ENCODE measurements at regions not wholly inside any gene's neighbourhood (a gene's known extent, or its start where the extent isn't known, plus 50 kb on each side); places are given as distances from the start of the nearest gene placed in this dataset.

DNA sequence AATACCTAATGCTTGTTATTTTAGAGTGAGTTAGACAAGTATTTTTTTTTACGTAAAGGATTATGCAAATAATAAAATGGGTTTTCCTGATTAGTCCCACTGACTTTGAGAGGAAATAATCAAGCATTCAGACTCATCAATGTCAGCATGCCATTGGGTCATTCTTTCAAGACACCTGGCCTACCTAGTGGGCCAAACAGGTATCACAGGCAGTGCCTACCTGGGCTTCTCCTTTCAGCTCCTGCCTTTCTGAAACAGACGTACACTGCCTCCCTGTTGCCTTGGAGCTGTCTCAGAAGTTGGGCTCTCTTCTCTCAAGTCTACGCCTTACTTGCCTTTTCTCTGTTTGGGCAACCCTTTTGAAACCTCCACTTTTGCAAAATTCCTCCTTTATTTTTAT, 545.6 kb downstream of the SNAPC1 start:
- no peak for DNase-seq

DNA sequence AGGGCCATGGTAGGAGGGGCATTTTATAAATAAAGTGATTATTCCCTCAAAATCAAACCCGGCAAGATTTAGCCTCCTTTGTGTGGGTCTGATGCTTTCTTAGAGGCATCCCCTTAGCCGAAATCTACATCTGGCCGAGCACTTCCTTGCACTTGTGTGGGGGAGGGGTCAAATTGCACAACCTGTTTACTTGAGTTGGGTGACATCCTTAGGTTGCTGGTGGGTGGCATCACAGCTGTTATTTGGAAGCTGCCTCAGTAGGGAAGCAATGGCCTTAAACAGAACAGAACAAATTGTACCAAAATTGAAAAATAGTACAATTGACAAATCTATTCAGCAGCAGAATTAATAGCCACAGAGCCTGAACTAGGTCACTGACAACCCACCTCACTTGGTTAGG, 546.1 kb downstream of the SNAPC1 start:
- no peak for DNase-seq

DNA sequence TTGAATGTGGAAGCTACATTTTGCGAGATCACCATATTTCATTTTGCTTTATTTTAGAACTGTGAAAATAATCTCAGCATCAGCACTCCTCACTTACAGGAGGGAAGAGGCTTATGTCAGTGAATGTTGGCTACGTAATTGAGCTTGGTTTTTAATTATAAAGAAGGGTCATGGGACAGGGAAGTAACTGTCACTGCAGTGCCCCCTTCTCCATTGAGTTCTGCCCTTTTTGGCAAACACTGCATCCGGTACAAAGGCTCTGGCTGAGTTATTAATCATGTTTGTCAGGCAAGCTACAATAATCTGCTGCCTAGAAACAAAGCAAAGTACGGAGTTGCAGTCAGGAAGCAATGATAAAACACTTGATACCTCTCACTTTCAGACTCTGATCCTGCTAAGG, 546.7 kb downstream of the SNAPC1 start:
- DNase-seq: no peak

DNA sequence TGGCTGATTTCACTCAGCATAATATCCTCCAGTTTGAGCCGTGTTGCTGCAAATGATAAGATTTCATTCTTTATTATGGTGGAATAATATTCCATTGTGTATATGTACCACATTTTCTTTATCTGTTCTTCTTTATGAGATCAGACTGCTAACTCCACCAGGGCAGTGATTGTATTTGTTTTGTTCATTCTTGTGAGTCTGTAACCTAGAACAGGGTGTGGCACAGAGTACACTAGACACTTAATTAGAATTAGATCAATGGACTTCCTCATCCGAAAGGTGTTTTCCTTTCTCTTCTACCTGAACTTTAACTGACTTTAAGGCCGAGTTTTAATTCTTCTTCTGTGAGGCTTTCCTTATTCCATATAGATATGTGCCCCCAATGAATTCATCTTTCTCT, 551.0 kb downstream of the SNAPC1 start:
- no peak for DNase-seq

DNA sequence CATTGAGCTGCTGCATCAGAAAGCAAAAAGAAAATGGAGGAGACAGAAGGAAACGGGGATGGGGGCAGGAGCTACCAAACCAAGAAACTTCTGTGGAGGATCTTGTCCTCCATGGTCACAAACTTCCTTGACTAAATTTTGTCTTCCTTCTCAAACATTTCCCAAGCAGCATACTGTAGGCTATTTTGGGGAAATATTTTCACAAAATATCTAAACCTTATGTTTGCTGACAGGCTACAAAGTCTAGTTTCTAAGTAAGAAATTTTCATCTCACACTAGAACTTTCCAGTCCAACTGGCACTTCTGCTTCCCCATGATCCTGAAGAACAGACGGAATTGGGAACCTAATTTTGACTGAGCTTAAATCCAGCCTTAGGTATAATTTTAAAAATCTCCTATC, 552.0 kb downstream of the SNAPC1 start:
- no peak for DNase-seq

DNA sequence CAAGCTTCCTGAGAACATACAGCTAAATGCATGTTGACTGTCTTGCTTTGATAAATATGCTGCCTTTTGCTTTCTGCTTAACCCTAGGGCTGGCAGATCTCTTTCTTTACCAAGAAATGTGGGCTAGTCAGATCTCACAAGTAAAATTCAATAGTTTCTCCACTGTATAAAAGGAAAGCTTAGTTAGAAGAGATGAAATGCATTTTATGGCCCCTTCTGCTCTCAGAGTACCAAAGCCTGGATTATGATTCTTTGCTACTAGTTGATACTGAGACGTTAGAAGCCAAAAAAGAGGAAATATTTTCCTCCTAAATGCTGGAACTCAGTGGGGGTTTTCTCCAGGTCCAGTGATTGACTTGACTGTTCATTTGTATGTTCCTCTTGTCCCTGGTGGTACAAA, 552.7 kb downstream of the SNAPC1 start:
- no peak for DNase-seq

DNA sequence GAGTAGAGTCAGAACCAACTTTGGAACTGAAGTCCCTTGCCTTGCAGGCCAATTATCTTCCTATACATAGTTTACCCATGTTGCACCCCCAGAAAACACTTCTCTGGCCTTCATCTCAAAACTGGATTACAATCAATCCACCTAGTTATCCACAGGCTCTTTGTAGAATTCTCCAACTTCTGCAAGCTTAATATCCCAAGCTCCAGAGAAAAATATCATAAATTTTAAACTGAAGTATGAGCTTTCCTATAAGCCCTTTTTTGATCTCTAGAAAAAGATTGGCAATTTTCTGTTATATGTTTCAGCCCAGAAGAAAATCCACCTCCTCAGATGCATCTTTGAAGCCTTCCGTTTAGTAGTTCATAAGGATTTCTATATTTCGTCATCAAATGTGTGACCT, 553.4 kb downstream of the SNAPC1 start:
- DNase-seq: no peak

DNA sequence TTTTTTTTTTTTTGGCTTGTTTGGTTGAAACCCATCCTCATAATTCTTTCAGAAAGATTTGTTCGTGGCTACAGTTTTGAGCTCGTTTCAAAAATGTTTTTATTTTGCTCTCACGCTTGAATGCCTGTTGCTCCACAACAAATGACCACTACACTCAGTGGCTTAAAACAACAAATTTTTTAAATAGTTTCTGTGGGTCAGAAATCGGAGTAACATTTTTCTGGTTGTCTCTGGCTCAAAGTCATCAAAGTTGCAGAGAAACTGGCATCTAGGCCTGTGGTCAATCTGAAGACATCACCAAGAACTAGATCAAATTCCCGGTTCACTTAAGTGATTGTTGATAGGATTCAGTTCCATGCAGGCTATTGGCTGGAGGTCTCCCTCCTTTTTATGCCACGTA, 560.0 kb downstream of the SNAPC1 start:
- no peak for DNase-seq

DNA sequence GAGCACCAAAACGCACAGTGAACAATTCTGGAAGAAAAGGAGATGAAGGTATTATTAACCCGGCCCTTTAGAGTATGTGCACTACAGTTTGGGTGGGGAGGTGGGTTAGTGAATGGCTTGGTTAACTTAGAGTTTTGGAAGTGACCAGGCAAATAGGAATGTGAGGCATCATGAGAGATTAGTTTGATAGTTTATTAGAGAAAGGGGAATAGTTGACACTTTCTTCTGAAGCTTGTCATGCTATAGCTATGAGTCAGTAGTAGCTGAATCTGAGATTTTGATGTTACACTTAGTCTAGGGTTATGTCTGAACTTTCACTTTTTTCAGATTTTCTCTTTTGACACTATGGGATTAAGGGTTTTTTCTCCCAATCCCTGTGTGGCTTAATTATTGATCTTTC, 567.2 kb downstream of the SNAPC1 start:
- no peak for DNase-seq

DNA sequence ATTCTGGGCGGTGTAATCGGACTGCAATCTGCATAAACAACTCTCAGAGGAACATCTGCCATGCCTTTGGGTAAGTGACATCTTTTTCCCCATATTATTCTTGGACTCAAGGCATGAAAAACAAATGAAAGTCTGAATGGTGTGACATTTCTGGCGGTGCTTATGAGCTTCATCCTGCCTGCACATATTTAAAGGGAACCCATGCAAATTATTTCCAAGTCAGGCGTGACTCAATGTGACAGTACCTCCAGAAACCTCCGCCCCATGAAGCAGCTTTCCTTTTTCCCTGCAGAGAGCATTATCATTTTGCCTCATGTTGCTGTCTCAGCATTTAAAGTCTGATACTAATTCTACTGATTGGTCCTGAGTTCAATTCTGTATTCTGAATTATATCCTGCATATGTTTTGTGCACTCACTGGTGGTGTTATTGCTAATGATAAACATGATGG, 585.4 kb downstream of the SNAPC1 start:
- no peak for DNase-seq

DNA sequence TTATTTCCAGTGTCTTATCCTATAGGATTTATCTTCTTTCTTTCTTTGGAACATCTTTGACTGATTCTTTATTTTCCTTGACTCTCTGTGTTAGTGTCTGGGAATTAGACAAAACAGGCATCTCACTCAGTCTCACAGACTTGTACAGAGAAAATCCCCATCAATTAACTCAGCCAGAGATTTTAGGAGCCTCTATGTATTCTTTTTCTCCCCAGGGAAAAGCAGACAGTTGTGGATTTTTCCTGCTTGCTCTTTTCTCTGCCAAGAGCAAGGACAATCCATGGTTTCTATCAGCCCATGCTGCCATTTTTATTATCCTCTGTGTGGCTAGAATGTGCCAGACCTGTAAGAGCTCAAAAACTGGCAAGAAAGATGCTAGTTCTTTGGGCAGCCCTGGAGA, 595.1 kb downstream of the SNAPC1 start:
- DNase-seq: no peak

DNA sequence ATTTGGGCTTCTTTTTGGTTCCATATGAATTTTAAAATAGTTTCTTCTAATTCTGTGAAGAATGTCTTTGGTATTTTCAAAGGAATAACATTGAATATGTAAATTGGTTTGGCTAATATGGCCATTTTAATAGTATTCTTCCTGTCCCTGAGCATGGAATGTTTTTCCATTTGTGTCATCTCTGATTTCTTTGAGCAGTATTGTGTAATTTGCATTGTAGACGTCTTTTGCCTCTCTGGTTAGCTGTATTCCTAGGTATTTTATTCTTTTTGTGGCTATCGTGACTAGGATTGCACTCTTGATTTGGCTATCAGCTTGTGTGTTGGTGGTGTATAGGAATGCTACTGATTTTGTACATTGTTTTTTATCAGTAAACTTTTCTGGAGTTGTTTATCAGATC, 601.9 kb downstream of the SNAPC1 start:
- no peak for DNase-seq

DNA sequence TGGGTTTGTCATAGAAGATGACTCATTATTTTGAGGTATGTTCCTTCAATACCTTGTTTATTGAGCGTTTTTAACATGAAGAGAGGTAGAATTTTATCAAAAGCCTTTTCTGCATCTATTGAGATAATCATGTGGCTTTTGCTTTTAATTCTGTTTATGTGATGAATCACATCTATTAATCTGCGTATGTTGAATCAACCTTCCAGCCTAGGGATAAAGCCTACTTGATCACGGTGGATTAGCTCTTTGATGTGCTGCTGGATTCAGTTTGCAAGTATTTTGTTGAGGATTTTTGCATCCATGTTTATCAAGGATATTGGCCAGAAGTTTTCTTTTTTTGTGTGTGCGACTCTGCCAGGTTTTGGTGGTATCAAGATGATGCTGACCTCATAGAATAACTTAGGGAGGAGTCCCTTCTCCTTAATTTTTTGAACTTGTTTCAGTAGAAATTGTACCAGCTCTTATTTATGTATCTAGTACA, 602.6 kb downstream of the SNAPC1 start:
- DNase-seq: no peak

DNA sequence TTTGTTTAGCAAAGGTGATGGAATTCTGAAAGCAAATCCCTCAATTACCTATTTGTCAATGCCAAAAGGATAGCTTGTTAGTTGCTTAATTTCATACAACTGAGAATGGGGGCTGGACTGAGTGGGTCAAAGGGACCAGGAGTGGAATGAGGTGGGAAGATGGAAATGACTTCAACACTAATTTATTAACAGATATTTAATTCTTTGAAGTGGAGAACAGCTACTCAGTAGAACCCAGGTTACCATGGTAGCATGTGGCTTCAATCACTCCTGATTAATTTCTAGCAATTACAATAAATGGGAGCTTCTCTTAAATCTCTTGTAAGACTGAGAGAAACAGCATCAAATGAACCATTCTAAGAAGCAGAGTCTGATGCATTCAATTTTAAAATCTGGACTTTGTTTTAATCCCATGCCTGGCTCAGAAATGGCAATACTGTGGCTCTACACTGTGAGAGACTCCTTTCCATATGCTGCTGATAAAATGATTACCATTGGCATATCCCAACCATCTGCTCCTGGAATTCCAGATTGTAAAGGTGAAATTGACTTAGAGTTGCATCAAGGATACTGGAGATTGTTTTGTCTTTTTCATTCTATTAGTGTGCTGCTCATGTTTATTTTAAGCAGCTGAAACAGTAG, 607.8 kb downstream of the SNAPC1 start:
- no peak for DNase-seq

DNA sequence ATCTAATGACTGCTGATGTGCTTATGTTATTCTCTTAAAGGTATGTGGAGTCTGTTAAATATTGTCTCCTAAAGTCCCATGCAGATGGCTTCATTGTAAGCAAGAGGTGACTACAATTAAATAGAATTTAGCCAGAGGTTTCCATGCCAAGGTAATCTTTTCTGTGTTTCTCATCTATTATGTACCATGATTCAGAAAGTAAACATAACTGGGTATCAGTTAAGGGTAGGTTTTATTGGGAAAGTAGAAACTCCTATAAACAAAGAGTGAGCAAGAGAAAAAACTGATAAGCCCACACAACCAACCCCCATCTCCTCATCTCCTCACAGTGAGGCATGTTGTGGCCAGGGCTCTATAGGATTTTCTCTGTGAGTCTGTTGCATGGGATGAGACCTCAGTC, 611.7 kb downstream of the SNAPC1 start:
- no peak for DNase-seq

DNA sequence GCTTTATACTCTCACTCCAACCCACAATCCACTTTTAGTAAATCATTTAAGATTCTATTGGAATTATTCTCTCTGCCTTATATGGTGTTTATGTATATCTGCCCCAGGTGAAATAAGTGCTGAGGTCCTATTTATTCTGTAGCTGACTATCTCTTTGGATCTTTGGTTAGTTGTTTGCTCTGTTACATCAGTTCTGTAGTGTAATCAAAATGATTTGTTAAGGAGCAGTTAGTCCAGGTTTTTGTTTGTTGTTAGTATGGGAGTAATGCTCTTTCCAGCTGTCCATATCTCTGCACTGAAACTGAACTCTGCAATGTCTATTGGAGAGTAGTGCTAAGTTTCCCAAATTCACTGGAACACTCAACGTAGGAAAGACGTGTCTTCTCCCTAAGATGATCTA, 615.8 kb downstream of the SNAPC1 start:
- DNase-seq: no peak

DNA sequence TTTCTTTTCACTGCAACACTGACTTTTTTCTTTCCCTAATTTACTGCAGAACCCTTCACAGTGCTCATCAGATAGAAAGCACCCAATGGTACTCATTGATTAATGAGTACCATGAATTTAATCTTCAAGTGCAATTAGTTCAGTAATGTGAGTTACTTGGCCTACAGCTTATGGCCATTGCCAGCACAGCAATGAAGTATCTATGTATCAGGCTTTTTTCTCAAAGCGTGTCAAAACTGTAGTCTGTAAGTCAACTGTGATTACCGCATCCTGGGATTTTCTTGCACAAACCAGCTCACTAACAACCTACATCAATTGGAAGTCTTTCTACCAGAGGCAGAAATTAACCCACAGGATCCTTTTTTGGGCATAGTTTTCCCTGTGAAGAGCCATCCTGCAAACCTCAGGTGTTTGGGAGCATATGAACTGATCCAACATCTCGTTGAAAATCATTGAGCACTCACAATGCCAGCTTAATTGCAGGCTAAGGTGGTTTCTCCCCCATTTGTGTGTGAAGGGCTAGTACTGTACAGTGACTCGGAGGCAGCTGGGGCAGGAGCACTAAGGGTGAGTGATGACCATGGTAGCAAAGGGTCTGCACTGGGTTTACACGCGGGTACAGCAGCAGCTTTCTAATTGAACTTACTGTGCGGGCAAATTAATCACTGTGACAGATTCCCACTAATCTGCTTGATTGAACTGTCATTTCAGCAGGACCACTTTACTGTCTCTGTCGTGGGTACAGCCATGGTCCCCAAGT, 619.3 kb downstream of the SNAPC1 start:
- no peak for DNase-seq

DNA sequence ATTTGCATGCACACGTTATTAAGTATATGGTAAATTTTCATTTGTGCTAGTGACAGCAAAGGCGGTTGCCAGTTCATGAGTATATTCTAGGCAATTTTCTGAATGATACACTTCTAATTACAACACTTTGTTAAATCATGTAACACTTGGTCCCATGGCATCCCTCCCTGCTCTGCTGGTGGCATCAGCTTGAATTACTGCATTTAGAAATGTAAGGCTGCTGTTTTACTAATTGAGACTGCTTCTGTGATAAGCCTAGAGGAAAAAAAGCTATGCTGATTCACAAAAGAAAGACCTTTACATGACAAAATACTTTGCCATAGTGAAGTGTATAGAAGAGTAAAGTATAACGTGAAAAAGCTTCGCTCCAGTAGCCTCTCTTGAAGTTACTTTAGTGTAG, 636.1 kb downstream of the KCNH5 start:
- no peak for DNase-seq

DNA sequence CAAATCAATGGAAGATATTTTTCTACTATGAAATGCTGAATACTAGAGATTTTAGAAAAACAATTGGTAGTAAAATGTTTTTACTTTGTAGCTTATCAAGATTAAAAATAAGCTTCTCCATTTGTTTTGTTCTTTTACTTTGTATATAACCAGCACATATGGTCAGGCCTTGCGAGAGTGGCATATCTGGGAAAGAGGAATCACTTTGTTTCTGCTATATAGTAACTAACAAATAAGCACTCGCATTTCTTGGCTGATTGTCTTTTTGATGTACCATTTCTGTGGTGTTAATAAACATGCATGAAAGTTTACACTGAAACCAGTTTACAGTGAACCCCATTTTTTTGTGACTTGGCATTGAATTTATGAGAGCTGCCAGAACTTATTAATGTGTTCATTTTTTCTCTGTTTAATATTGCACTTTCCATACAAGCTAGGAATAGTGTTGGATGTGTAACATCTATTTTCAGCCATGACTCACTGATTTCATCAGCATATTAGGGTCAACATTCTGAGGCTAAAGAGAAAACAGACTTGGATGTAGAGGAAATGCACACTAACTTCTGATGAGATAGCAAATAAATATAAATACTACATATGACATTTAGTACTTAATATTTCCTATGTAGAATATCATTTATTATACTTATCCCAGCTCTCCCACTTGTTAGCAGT, 635.5 kb downstream of the KCNH5 start:
- DNase-seq: no peak

DNA sequence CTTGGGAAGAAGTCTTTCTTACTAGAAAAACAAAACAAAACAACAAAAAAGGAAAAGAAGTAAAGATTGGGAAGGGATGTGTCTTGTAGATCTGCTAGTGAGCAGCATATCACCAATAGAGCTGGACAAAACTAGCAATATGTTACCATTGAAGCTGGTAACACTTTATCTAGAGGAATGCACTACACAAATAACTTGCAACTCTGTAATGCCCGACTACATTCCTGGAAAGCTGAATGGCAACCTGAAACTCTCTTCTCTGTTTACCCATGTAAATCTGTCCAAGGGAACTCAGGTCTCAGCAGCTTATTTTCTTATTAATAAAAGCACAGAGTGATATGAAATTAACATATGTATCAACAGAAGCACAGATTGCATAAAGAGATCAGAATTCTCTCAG, 624.4 kb downstream of the KCNH5 start:
- DNase-seq: no peak

DNA sequence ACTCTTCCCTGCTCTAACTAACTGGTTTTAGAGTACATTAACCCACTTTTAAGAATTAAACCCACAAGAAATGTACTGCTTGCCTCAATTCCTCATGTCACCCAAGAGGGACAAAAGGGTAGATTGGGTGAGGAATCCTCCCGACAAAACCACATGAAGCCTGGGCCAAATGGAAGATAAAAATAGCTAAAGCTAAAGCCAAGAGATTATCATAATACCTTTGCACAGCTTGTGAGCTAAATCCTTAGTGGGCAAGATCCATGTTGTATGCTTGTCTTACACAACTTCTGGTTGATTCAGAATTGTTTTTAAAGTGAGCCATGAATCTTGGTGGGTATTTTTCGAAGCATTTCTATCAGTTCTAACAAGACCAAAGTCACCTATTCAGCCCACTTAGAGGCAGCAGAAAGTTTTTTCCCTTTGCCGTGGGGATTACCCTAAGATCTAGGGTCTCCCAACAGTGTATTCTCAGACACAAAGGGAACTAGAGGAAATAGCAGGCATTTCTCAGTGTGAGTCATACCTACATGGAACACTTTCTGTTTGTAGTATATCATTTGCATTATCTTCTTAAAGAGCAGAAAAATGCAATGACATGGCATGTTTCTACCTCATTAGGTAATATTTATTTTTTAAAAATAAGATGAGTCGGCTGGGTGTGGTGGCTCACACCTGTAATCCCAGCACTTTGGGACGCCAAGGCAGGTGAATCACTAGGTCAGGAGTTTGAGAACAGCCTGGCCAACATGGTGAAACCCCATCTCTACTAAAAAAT, 616.6 kb downstream of the KCNH5 start:
- DNase-seq: no peak

DNA sequence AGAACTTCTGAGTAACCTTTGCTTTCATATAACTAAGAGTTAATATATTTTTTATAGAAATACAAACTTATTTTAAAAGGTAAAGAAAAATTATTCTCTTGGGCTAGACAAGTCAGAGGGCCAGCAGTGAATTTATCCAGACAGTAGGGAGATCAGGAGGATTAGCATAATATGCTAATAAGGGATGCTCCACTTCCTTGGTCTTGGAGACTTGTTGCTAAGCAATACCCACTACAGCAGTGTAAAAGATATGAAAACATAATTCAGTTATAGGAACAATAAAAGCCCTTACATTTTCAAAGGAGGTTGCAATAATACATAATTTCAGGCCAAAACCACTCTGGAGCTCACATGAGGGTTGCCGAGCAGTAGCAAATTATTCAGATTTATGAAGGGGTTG, 615.6 kb downstream of the KCNH5 start:
- no peak for DNase-seq

DNA sequence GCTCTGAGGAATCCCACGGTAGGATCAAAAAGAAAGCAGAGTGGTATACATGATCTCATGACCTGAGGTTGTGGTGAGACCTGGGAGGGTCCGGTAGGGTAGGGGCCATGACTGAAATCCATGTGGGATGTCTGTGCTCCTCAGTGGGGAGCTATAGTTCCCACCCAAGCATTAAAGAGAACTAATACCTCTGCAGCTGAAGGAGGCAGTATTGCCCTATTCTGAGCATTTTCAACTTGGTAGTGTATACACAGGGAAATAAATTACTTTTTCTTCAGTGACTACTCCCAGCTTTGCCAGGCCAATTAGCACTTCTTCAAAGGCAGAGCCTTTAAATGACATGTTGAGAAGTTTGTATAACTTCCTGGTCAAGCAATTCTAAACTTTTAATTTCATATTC, 613.8 kb downstream of the KCNH5 start:
- no peak for DNase-seq
